H1 (cell line): ENCODE measurements at regions not wholly inside any gene's neighbourhood (a gene's known extent, or its start where the extent isn't known, plus 50 kb on each side); places are given as distances from the start of the nearest gene placed in this dataset.

ENCODE experiments used
- CTCF ChIA-PET: fragments of 300-600 bp; sonication (Branson Sonifier 250); formaldehyde crosslinking; loops from one replicate; lab custom pipeline; 2021; ENCODE audit not compliant: partially characterized antibody; lab: Charles Lee
- POLR2A ChIA-PET: fragments of 300-600 bp; sonication (Branson Sonifier 250); formaldehyde crosslinking; loops from one replicate; lab custom pipeline; 2021; ENCODE audit warnings: inconsistent platforms; ENCODE audit not compliant: partially characterized antibody; lab: Charles Lee
- DNase-seq, 2 experiments: peaks; one replicate each; pipeline versions ENCODE4 v3.0.0 to v3.0.0-alpha.2; 2010 to 2022; ENCODE audit warnings: low spot score in 2 of 2, low read depth in 1 of 2, mixed read lengths in 1 of 2
- FAIRE-seq: peaks from 2 replicates; lab custom pipeline; 2011; peaks lifted over from hg19 to GRCh38; lab: Jason Lieb, UNC
- H2AFZ ChIP-seq: 2 replicates; pipeline ENCODE4 v1.8.1; 2012; ENCODE audit warnings: low read length, inconsistent platforms
- H2AK5ac ChIP-seq: 2 replicates; pipeline ENCODE4 v1.6.1; 2013; ENCODE audit warnings: low read depth, low read length
- H2BK120ac ChIP-seq: replicated peaks from 2 replicates; pipeline ENCODE3; 2013; ENCODE audit warnings: low read depth, low read length, inconsistent platforms
- H2BK12ac ChIP-seq: 2 replicates; pipeline ENCODE4 v1.6.1; 2013; ENCODE audit warnings: low read depth, low read length
- H2BK15ac ChIP-seq: 2 replicates; pipeline ENCODE4 v1.6.1; 2013; ENCODE audit warnings: low read length
- H2BK20ac ChIP-seq: 2 replicates; pipeline ENCODE4 v1.6.1; 2013; ENCODE audit warnings: low read length
- H2BK5ac ChIP-seq: 2 replicates; pipeline ENCODE4 v1.6.1; 2013; ENCODE audit warnings: low read depth, low read length
- H3K14ac ChIP-seq: 2 replicates; pipeline ENCODE4 v1.6.1; 2013; ENCODE audit warnings: inconsistent platforms; ENCODE audit not compliant: insufficient read length
- H3K18ac ChIP-seq: 2 replicates; pipeline ENCODE4 v1.6.1; 2013; ENCODE audit warnings: low read length; ENCODE audit errors: extremely low read depth
- H3K23ac ChIP-seq: 2 replicates; pipeline ENCODE4 v1.6.1; 2013; ENCODE audit warnings: inconsistent platforms; ENCODE audit not compliant: insufficient read length
- H3K23me2 ChIP-seq: 2 replicates; pipeline ENCODE4 v1.6.1; 2013; ENCODE audit warnings: low read depth, low read length
- H3K27ac ChIP-seq: 2 replicates; pipeline ENCODE4 v1.6.1; 2011; ENCODE audit warnings: low read depth, low read length, inconsistent platforms
- H3K27me3 ChIP-seq, 4 experiments: replicated peaks in 1 of 4; 1 replicate in 1 of 4; 2 replicates in 3 of 4; pipeline versions ENCODE4 v1.6.1 to v1.8.1; 2011 to 2013; ENCODE audit warnings: low read length in 3 of 4, mild to moderate bottlenecking in 3 of 4, inconsistent platforms in 2 of 4, mixed read lengths in 2 of 4, moderate library complexity in 1 of 4; ENCODE audit not compliant: control insufficient read depth in 3 of 4, insufficient read depth in 3 of 4; ENCODE audit errors: extremely low read depth in 1 of 4
- H3K36me3 ChIP-seq, 4 experiments: 2 replicates each; pipeline versions ENCODE4 v1.6.1 to v1.8.1; 2011 to 2013; ENCODE audit warnings: mild to moderate bottlenecking in 4 of 4, low read length in 3 of 4, moderate library complexity in 2 of 4, control low read depth in 1 of 4, inconsistent platforms in 1 of 4; ENCODE audit not compliant: insufficient read depth in 4 of 4, control insufficient read depth in 2 of 4
- H3K4ac ChIP-seq: replicated peaks from 2 replicates; pipeline ENCODE3; 2013; ENCODE audit warnings: low read length, low read depth, mixed read lengths, inconsistent platforms; ENCODE audit not compliant: insufficient read length
- H3K4me1 ChIP-seq, 4 experiments: replicated peaks in 1 of 4; 1 replicate in 1 of 4; 2 replicates in 3 of 4; pipeline versions ENCODE4 v1.6.1 to v1.8.1; 2011 to 2013; ENCODE audit warnings: low read length in 3 of 4, inconsistent platforms in 2 of 4, mixed read lengths in 1 of 4; ENCODE audit not compliant: insufficient read depth in 4 of 4, control insufficient read depth in 3 of 4
- H3K4me2 ChIP-seq, 2 experiments: 2 replicates each; pipeline versions ENCODE4 v1.6.1 to v1.8.1; 2011 to 2013; ENCODE audit warnings: low read depth in 2 of 2, low read length in 2 of 2, control low read depth in 1 of 2, inconsistent platforms in 1 of 2, mild to moderate bottlenecking in 1 of 2; ENCODE audit not compliant: insufficient read depth in 1 of 2
- H3K4me3 ChIP-seq, 4 experiments: fragments of 200-600, 300-600 bp in 1 of 4; sonication (generic), shearing (Covaris generic), sonication (Bioruptor Twin) in 1 of 4; 2 replicates each; pipeline versions ENCODE4 v1.5.1 to v1.8.1; 2011 to 2016; ENCODE audit warnings: low read length in 4 of 4, low read depth in 3 of 4, control low read depth in 2 of 4, inconsistent platforms in 2 of 4, mild to moderate bottlenecking in 2 of 4, mixed read lengths in 1 of 4, moderate library complexity in 1 of 4; ENCODE audit not compliant: insufficient read depth in 2 of 4; ENCODE audit errors: extremely low read depth in 1 of 4
- H3K56ac ChIP-seq: replicated peaks from 2 replicates; pipeline ENCODE3; 2013; ENCODE audit warnings: low read depth, mild to moderate bottlenecking, mixed read lengths, low read length, inconsistent platforms; ENCODE audit not compliant: insufficient read length
- H3K79me1 ChIP-seq: 2 replicates; pipeline ENCODE4 v1.6.1; 2013; ENCODE audit warnings: low read depth, low read length, control low read depth
- H3K79me2 ChIP-seq, 2 experiments: 2 replicates each; pipeline versions ENCODE4 v1.6.1 to v1.8.1; 2012 to 2013; ENCODE audit warnings: low read length in 2 of 2, mild to moderate bottlenecking in 2 of 2, inconsistent platforms in 1 of 2; ENCODE audit not compliant: insufficient read depth in 2 of 2, control insufficient read depth in 1 of 2
- H3K9ac ChIP-seq, 4 experiments: replicated peaks in 1 of 4; 1 replicate in 1 of 4; 2 replicates in 3 of 4; pipeline versions ENCODE4 v1.6.1 to v1.8.1; 2011 to 2013; ENCODE audit warnings: low read depth in 3 of 4, low read length in 3 of 4, control low read depth in 2 of 4, mild to moderate bottlenecking in 2 of 4, moderate library complexity in 2 of 4, inconsistent platforms in 1 of 4; ENCODE audit errors: extremely low read depth in 1 of 4
- H3K9me3 ChIP-seq, 2 experiments: 2 replicates each; pipeline versions ENCODE4 v1.6.1 to v1.8.1; 2012 to 2013; ENCODE audit warnings: mild to moderate bottlenecking in 2 of 2, moderate library complexity in 2 of 2, control low read depth in 1 of 2, inconsistent platforms in 1 of 2, low read depth in 1 of 2, low read length in 1 of 2, mixed read lengths in 1 of 2; ENCODE audit not compliant: insufficient read depth in 2 of 2
- H4K20me1 ChIP-seq, 2 experiments: replicated peaks in 1 of 2; 2 replicates each; pipeline versions ENCODE3 to v1.8.1; 2011 to 2013; ENCODE audit warnings: inconsistent platforms in 2 of 2, low read length in 2 of 2, mild to moderate bottlenecking in 1 of 2; ENCODE audit not compliant: insufficient read depth in 2 of 2, control insufficient read depth in 1 of 2
- H4K5ac ChIP-seq: 2 replicates; pipeline ENCODE4 v1.6.1; 2013; ENCODE audit warnings: low read length, low read depth, mixed read lengths, inconsistent platforms; ENCODE audit not compliant: insufficient read length
- H4K8ac ChIP-seq: 2 replicates; pipeline ENCODE4 v1.8.0; 2013; ENCODE audit warnings: mild to moderate bottlenecking, moderate library complexity, low read length, inconsistent platforms; ENCODE audit not compliant: insufficient read depth; ENCODE audit errors: extremely low read depth
- H4K91ac ChIP-seq: replicated peaks from 2 replicates; pipeline ENCODE3; 2013; ENCODE audit warnings: low read length, mixed read lengths, inconsistent platforms; ENCODE audit not compliant: insufficient read length
- BRCA1 ChIP-seq: IDR thresholded peaks from 2 replicates; pipeline ENCODE4 v1.6.1; 2012; ENCODE audit warnings: low read depth, low read length, improper control_type of control experiment
- CBX5 ChIP-seq: fragments of 300-800, 300-1000 bp; sonication (generic); IDR thresholded peaks from 2 replicates; pipeline ENCODE4 v1.7.1; 2016; ENCODE audit warnings: antibody characterized with exemption, low read length, low read depth
- CTBP2 ChIP-seq: IDR thresholded peaks from 2 replicates; pipeline ENCODE4 v1.7.0; 2011; ENCODE audit warnings: borderline replicate concordance, mild to moderate bottlenecking, moderate library complexity, mixed read lengths, low read length; ENCODE audit not compliant: insufficient read depth, insufficient read length
- GTF2F1 ChIP-seq: IDR thresholded peaks from 2 replicates; pipeline ENCODE4 v1.6.1; 2012; ENCODE audit warnings: low read depth, low read length, improper control_type of control experiment, borderline replicate concordance
- JUND ChIP-seq: IDR thresholded peaks from 2 replicates; pipeline ENCODE4 v1.6.1; 2011; ENCODE audit warnings: mild to moderate bottlenecking, improper control_type of control experiment, low read length
- NANOG ChIP-seq: IDR thresholded peaks from 2 replicates; pipeline ENCODE4 v1.6.1; 2011; ENCODE audit warnings: low read length, low read depth, mild to moderate bottlenecking, inconsistent platforms; ENCODE audit not compliant: insufficient read depth, poor library complexity, severe bottlenecking
- RNF2 ChIP-seq: fragments of 200-900, 300-1000 bp; sonication (generic); IDR thresholded peaks from 2 replicates; pipeline ENCODE4 v1.7.1; 2016; ENCODE audit warnings: borderline replicate concordance, low read depth, mild to moderate bottlenecking, antibody characterized with exemption, low read length; ENCODE audit not compliant: poor library complexity, severe bottlenecking; ENCODE audit errors: missing control alignments
- SIX5 ChIP-seq: IDR thresholded peaks from 2 replicates; pipeline ENCODE4 v1.6.1; 2011; ENCODE audit warnings: mild to moderate bottlenecking, low read depth, low read length
- SP2 ChIP-seq: IDR thresholded peaks from 2 replicates; pipeline ENCODE4 v1.6.1; 2012; ENCODE audit warnings: mild to moderate bottlenecking, low read length, inconsistent platforms
- TAF7 ChIP-seq: optimal IDR thresholded peaks from 2 replicates; pipeline ENCODE3; 2011; ENCODE audit warnings: low read depth, mild to moderate bottlenecking, inconsistent platforms, low read length, moderate library complexity, borderline replicate concordance
- TBP ChIP-seq: IDR thresholded peaks from 2 replicates; pipeline ENCODE4 v1.6.1; 2011; ENCODE audit warnings: low read depth, low read length, improper control_type of control experiment
- USF2 ChIP-seq: IDR thresholded peaks from 2 replicates; pipeline ENCODE4 v1.6.1; 2011; ENCODE audit warnings: low read length, improper control_type of control experiment
- WGBS, 2 experiments: shearing (Covaris generic) in 1 of 2; methylation state at CpG; one replicate each; pipeline versions ENCODE4 v1.1.6 to v1.1.7; 2013 to 2015; ENCODE audit warnings: low lambda C conversion rate in 2 of 2, mixed read lengths in 2 of 2, inconsistent platforms in 1 of 2, low coverage in 1 of 2, missing lambda C conversion rate in 1 of 2; ENCODE audit not compliant: insufficient replicate concordance in 2 of 2, insufficient coverage in 1 of 2, insufficient read length in 1 of 2; ENCODE audit errors: extremely low coverage in 1 of 2, missing lambda C conversion rate in 1 of 2; 5-methylcytosine and 5-hydroxymethylcytosine counted together

GRCh38 chr22:44594951-44595350 lies 96.9 kb upstream of the RTL6 start:
- DNase-seq: no peak
- peaks cover 6 to 13% of the 10 kb centered on the region in 2 experiments; a peak in 1 of 4 replicates for H3K9me3 ChIP-seq
- H4K5ac ChIP-seq: no peak overlapping the region
- no peaks in the 10 kb centered on the region for H3K79me2 ChIP-seq
- H3K27ac ChIP-seq: no peak overlapping the region
- POLR2A ChIA-PET: interaction anchor here (0.7 kb wide), 2 partner anchors 100 to 524 kb away, joined by 3 read pairs; no protein-coding TSS in a partner anchor
- CTCF ChIA-PET: interaction anchor here (0.7 to 1.5 kb wide), 6 partner anchors 13 to 581 kb away, joined by 3 to 4 read pairs (median 3); no protein-coding TSS in a partner anchor
- no peak overlapping the region for H3K9ac ChIP-seq
- H2BK15ac ChIP-seq: no peak overlapping the region; the same call in 1 of the 2 replicates
- no peak overlapping the region for H3K23ac ChIP-seq
- H3K27me3 ChIP-seq: no peaks in the 10 kb centered on the region
- no peaks in the 10 kb centered on the region for H3K79me1 ChIP-seq
- H3K56ac ChIP-seq: no peak overlapping the region
- no peaks in the 10 kb centered on the region for H3K36me3 ChIP-seq
- no peak overlapping the region; the same call in 1 of the 2 replicates for H4K8ac ChIP-seq
- 70% methylated on average over 11 of the region's 11 CpGs; no CpG with 5 or more reads in 1 of the 2 experiments for WGBS, 2 experiments
- no peak overlapping the region for H2BK120ac ChIP-seq
- no peak overlapping the region for H3K4ac ChIP-seq
- no peak overlapping the region for H3K14ac ChIP-seq
- no peak for FAIRE-seq
- H4K20me1 ChIP-seq: no peaks in the 10 kb centered on the region
- H3K4me2 ChIP-seq: no peak overlapping the region
- H3K23me2 ChIP-seq: no peaks in the 10 kb centered on the region
- H2BK20ac ChIP-seq: no peak overlapping the region
- H2AFZ ChIP-seq: no peak overlapping the region
- no peak overlapping the region for H2BK5ac ChIP-seq
- H2AK5ac ChIP-seq: no peak overlapping the region
- 0 out of 2 replicates have a peak overlapping the region, but pooled peaks have one; percentile 39 for H2BK12ac ChIP-seq
- peak overlapping the region; percentile 63 for H4K91ac ChIP-seq
- H3K18ac ChIP-seq: no peak overlapping the region
- peaks cover 0 to 12% (median 7%) of the 10 kb centered on the region in 4 experiments; a peak in 4 of 7 replicates for H3K4me1 ChIP-seq
- no peak overlapping the region for H3K4me3 ChIP-seq
- no peak for TF ChIP-seq SP2
- no peak for TF ChIP-seq GTF2F1
- TF ChIP-seq NANOG: no peak
- no peak for TF ChIP-seq TAF7
- TF ChIP-seq SIX5: no peak
- TF ChIP-seq RNF2: no peak
- no peak for TF ChIP-seq JUND
- TF ChIP-seq USF2: no peak
- no peak for TF ChIP-seq TBP
- TF ChIP-seq CTBP2: no peak
- no peak for TF ChIP-seq BRCA1
- TF ChIP-seq CBX5: no peak
